D721Med (cell line): ENCODE measurements at regions not wholly inside any gene's neighbourhood (a gene's known extent, or its start where the extent isn't known, plus 50 kb on each side); places are given as distances from the start of the nearest gene placed in this dataset.

Experiments
- DNase-seq: peaks from one replicate; pipeline ENCODE4 v3.0.0; 2011; ENCODE audit warnings: low spot score; ENCODE audit not compliant: insufficient read length
- FAIRE-seq: peaks from 2 replicates; lab custom pipeline; 2011; peaks lifted over from hg19 to GRCh38; lab: Jason Lieb, UNC
- TF ChIP-seq, protein P1 (sequence below): IDR thresholded peaks from 2 replicates; pipeline ENCODE4 v1.5.1; 2012; ENCODE audit warnings: mild to moderate bottlenecking, control low read depth; ENCODE audit not compliant: insufficient read depth; ENCODE audit errors: missing control alignments

DNA sequence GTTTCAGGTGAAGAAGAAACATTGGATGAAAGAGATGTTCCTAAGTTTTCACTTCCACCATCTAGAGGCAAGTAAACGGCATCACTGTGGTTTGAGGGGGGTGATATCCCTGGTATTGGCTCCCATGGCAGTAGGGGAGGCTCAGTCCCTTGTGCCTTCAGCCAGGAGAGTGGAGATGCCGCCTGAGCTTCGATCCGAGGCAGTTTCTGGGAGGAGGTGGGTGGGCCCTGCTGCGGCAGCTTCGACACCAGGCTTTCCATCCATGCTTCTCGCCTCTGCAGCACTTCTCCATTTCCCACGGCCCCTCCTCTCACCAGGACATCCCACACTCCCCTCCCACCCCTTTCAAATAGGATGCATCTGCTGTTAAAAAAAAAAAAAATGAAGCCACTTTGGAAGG, 258.3 kb downstream of the GADD45G start:
- DNase-seq (no peak), FAIRE-seq (no peak)
- TF ChIP-seq, protein P1, sequence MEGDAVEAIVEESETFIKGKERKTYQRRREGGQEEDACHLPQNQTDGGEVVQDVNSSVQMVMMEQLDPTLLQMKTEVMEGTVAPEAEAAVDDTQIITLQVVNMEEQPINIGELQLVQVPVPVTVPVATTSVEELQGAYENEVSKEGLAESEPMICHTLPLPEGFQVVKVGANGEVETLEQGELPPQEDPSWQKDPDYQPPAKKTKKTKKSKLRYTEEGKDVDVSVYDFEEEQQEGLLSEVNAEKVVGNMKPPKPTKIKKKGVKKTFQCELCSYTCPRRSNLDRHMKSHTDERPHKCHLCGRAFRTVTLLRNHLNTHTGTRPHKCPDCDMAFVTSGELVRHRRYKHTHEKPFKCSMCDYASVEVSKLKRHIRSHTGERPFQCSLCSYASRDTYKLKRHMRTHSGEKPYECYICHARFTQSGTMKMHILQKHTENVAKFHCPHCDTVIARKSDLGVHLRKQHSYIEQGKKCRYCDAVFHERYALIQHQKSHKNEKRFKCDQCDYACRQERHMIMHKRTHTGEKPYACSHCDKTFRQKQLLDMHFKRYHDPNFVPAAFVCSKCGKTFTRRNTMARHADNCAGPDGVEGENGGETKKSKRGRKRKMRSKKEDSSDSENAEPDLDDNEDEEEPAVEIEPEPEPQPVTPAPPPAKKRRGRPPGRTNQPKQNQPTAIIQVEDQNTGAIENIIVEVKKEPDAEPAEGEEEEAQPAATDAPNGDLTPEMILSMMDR = no peak

DNA sequence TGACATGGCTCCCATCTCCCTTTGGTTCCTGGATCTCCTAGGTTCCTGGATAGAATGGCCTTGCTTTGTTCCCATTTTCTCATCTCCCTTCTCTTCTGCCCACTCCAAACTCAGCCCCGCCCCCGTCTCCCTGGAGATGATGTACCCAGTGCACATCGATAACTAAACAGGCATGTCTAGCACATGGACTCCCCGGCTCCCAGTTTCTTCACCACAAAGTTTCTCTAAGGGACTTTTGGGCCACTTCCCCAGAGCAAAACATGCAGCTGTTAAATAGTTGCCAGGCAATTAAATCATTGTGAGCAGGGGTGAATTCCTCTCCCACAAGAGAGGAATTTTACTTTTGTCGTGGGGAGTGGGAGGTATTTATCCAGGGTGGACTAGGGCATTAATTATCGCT, 259.0 kb downstream of the GADD45G start:
- FAIRE-seq (no peak), DNase-seq (no peak)
- TF ChIP-seq, protein P1 = no peak

DNA sequence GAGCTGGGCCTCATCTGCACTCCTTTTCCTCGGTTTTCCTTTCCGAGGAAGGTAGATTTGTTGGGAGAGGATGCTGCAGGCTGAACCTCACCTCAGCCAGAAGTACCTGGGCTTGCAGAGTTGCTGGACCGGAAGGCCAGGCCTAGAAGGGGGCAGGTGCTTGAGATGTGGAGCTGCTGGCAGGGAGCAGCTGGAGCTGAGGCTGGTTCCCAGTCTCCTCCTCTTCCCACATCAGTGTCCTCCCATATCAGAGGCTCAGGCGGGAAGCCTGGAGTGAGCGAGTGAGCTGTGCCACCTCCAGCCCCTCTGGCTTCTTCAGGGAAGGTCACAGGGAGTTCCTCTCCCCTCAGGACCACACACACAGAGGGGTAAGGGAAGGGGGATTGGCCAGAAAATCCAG, 259.4 kb downstream of the GADD45G start:
- DNase-seq = no peak
- TF ChIP-seq, protein P1 = no peak
- FAIRE-seq = no peak

DNA sequence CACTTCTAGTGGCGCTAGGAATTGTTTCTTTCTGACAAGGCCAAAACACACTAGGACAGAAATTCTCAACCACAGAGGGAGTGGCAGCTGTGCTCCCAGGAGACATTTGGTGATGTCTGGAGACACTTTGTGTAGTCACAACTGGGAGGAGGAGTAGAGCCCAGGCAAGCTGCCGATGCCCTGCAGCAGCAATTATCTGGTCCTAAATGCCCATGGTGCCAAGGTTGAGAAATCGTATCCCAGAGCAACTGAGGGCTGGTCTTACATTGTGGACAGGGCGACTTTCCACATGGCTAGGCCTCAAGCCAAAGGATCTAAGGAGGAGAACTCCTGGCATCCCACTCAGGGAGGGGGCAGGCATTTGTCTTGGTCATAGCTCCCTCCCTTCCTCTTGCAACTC, 259.9 kb downstream of the GADD45G start:
- DNase-seq (no peak), FAIRE-seq (no peak)
- TF ChIP-seq, protein P1 = no peak

DNA sequence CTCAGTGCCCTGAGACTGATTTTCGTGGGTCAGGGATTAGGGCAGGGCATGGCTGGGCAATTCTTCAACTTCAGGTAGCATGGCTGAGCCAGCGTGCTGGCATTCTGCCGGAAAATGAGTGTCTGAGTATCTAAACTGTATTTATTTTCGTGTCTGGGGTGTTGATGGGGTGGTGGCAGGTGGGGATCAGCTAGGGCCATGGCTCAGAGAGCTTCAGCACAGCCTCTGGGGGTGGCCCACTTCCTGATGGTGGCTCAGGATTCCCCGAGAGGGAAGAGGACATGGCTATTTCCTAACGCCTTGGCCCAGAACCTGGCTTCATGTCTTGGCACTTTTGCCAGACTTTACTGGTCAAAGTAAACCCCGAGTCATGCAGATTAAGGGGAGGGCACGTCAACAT, 260.5 kb downstream of the GADD45G start:
- TF ChIP-seq, protein P1 = no peak
- no peak for FAIRE-seq
- DNase-seq = no peak

DNA sequence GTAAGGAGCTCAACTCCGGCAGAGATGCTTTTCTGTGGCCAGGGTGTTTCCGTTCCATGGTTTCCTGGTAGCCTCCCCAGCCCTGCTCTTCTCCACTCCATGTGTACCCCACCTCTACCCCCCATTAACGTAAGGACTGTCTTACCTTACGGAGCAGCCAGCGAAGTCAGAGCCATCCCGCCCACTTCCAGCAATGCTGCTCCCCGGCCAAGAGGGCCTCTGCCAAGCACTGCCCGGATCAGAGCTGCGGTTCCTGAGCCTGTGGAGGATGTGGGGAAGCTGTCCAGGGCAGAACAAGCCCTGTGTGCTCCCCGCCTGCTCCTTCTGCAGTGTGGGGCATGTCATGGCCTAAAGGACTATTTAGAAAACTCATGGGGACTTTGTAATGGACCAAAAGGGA, 261.2 kb downstream of the GADD45G start:
- DNase-seq (no peak), FAIRE-seq (no peak)
- TF ChIP-seq, protein P1 = no peak

DNA sequence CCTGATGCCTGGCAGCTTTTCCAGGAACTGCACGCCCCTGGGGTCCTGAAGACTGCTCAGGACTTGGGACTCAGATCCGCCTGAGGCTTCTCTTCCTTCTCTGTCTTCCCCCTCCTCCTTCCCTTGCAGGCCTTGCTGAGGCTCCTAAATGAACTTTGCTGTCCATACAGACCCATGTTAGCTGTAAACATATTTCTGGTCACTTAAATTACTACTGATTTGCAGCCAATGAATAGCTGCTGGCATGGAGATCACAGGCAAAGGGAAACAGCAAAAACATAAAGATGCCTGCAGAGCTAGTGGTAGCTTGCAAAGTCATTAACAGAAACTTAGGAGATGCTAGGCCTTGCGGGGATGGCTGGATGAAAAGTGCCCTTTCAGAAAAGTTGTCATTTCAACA, 261.9 kb downstream of the GADD45G start:
- DNase-seq (no peak), FAIRE-seq (no peak)
- TF ChIP-seq, protein P1 = no peak
